PC-3 (cell line): ENCODE measurements at regions not wholly inside any gene's neighbourhood (a gene's known extent, or its start where the extent isn't known, plus 50 kb on each side); places are given as distances from the start of the nearest gene placed in this dataset.
A peak's percentile ranks its signal among the peaks of the same experiment; 100 is the strongest.

Source experiments
- ATAC-seq: fragments of 200-7000 bp; cut with Tn5 transposase; 2 replicates; pipeline ENCODE4 v1.9.1; 2020; ENCODE audit warnings: mild to moderate bottlenecking, moderate library complexity
- BruUV-seq: library from RNA; stranded (reverse); fragments of 400-500 nt; replicated peaks from 2 replicates; lab custom pipeline; 2021; lab: Mats Ljungman, UMichigan
- CTCF ChIA-PET: fragments of 300-600 bp; sonication (Branson Sonifier 250); formaldehyde crosslinking; loops from one replicate; lab custom pipeline; 2022; ENCODE audit warnings: antibody characterized with exemption; lab: Charles Lee
- POLR2A ChIA-PET: fragments of 300-600 bp; sonication (Branson Sonifier 250); formaldehyde crosslinking; loops from one replicate; lab custom pipeline; 2022; ENCODE audit warnings: antibody characterized with exemption; ENCODE audit not compliant: unreplicated experiment; lab: Charles Lee
- DNase-seq: peaks from one replicate; pipeline ENCODE4 v3.0.0-alpha.2; 2015
- H2AFZ ChIP-seq: fragments of 300-600 bp; sonication (generic); 2 replicates; pipeline ENCODE4 v1.6.0; 2016; ENCODE audit warnings: antibody characterized with exemption, low read length
- H3F3A ChIP-seq: fragments of 300-600 bp; sonication (generic); one replicate; pipeline ENCODE4 v1.6.0; 2017; ENCODE audit warnings: antibody characterized with exemption, low read length, control low read depth, mild to moderate bottlenecking; ENCODE audit not compliant: unreplicated experiment
- H3K27ac ChIP-seq: fragments of 300-600 bp; sonication (generic); 2 replicates; pipeline ENCODE4 v1.5.1; 2016; ENCODE audit warnings: mild to moderate bottlenecking, low read length
- H3K27me3 ChIP-seq: fragments of 300-600 bp; sonication (generic); 2 replicates; pipeline ENCODE4 v1.6.1; 2016; ENCODE audit warnings: low read length, mixed read lengths
- H3K36me3 ChIP-seq: fragments of 300-600 bp; sonication (generic); 2 replicates; pipeline ENCODE4 v1.6.1; 2016; ENCODE audit warnings: low read depth, mixed run types, low read length, mixed read lengths
- H3K4me1 ChIP-seq: fragments of 300-600 bp; sonication (generic); 2 replicates; pipeline ENCODE4 v1.5.1; 2016; ENCODE audit warnings: low read length; ENCODE audit not compliant: insufficient read depth
- H3K4me2 ChIP-seq: fragments of 300-600 bp; sonication (generic); 2 replicates; pipeline ENCODE4 v1.6.0; 2016; ENCODE audit warnings: low read length
- H3K4me3 ChIP-seq: fragments of 300-600 bp; sonication (generic); 2 replicates; pipeline ENCODE4 v1.5.1; 2016; ENCODE audit warnings: mild to moderate bottlenecking, low read length, mixed read lengths
- H3K79me2 ChIP-seq: fragments of 300-600 bp; sonication (generic); 2 replicates; pipeline ENCODE4 v1.6.1; 2017; ENCODE audit warnings: low read length, mixed read lengths
- H3K9ac ChIP-seq: fragments of 300-600 bp; sonication (generic); 2 replicates; pipeline ENCODE4 v1.6.0; 2016; ENCODE audit warnings: mild to moderate bottlenecking, low read length
- H3K9me2 ChIP-seq: fragments of 300-600 bp; sonication (generic); replicated peaks from 2 replicates; pipeline ENCODE4 v1.6.1; 2016; ENCODE audit warnings: mixed run types, low read length, mixed read lengths
- H3K9me3 ChIP-seq: fragments of 300-600 bp; sonication (generic); 2 replicates; pipeline ENCODE4 v1.6.1; 2016; ENCODE audit warnings: low read length, mixed read lengths
- H4K20me1 ChIP-seq: fragments of 300-600 bp; sonication (generic); 2 replicates; pipeline ENCODE4 v1.6.1; 2016; ENCODE audit warnings: low read length, mixed read lengths
- EZH2 ChIP-seq: fragments of 300-600 bp; sonication (generic); IDR thresholded peaks from one replicate; pipeline ENCODE4 v1.6.1; 2017; ENCODE audit warnings: antibody characterized with exemption, mild to moderate bottlenecking, low read length; ENCODE audit not compliant: unreplicated experiment
- EZH2phosphoT487 ChIP-seq: fragments of 300-600 bp; sonication (generic); IDR thresholded peaks from 2 replicates; pipeline ENCODE4 v1.6.1; 2018; ENCODE audit warnings: mild to moderate bottlenecking, antibody characterized with exemption, low read length, borderline replicate concordance
- intact Hi-C: fragments of 100-400 bp; cut with micrococcal nuclease; formaldehyde crosslinking; loops from 2 replicates; pipeline ENCODE4 v1.9.0; 2023
- TF ChIP-seq, protein P1 (sequence below): fragments of 300-600 bp; sonication (generic); conservative IDR thresholded peaks from 2 replicates; pipeline ENCODE4 v1.5.1; 2017; ENCODE audit warnings: antibody characterized with exemption, low read depth, mild to moderate bottlenecking, low read length

DNA sequence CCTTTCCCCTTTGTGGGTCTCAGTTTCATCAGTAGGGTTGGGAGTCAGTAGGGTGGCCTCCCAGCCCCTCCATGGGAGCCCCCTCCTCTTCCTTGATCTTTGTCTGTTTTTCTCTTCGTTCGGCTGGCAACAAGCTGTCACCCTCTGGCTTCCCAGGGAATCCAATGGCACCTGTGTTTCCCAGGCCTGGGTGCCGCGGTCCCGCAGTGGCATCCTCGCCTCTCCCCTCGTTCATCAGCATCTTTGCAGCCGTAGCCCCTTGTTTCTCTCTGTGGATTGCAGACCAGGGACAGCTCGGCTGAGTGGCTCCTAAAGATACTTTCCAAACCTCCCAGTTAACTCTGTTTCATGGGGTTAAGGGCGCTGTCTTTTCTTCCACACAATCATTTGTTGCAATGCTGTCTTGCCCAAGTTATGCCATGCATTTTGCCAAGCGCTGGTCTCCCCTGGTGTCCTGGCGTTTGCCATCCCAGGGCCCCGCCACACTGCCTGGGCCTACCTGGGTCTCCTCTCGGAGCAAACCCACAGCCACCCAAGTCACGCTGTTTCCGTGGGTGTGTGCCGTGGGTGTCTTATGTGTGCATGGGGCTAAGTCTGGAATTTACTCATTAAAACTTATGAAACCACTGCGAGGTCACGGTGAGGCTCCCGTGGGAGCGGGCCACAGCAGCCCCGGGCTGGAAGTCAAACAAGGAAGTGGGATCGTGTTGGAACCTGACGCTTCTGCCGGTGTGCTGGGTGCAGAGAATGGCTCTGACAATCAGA is 189.4 kb upstream of the SHH start:
- ChIA-PET POLR2A (no interaction called here), CTCF (no interaction called here)
- intact Hi-C loops, result no loop called here
- Histone ChIP-seq H3K27ac (no peak overlapping the region), H3K4me2 (no peak overlapping the region), H3K79me2 (no peaks in the 10 kb centered on the region), H4K20me1 (no peaks in the 10 kb centered on the region), H3K36me3 (no peaks in the 10 kb centered on the region), H3F3A (no peaks in the 10 kb centered on the region), H3K9me2 (no peaks in the 10 kb centered on the region), H3K27me3 (0 out of 2 replicates have a peak, but pooled peaks cover 3% of the 10 kb centered on the region), H3K4me1 (no peaks in the 10 kb centered on the region; the same call in 1 of the 2 replicates), H3K9ac (no peak overlapping the region), H2AFZ (no peak overlapping the region), H3K4me3 (no peak overlapping the region), H3K9me3 (no peaks in the 10 kb centered on the region)
- TF ChIP-seq, protein P1, sequence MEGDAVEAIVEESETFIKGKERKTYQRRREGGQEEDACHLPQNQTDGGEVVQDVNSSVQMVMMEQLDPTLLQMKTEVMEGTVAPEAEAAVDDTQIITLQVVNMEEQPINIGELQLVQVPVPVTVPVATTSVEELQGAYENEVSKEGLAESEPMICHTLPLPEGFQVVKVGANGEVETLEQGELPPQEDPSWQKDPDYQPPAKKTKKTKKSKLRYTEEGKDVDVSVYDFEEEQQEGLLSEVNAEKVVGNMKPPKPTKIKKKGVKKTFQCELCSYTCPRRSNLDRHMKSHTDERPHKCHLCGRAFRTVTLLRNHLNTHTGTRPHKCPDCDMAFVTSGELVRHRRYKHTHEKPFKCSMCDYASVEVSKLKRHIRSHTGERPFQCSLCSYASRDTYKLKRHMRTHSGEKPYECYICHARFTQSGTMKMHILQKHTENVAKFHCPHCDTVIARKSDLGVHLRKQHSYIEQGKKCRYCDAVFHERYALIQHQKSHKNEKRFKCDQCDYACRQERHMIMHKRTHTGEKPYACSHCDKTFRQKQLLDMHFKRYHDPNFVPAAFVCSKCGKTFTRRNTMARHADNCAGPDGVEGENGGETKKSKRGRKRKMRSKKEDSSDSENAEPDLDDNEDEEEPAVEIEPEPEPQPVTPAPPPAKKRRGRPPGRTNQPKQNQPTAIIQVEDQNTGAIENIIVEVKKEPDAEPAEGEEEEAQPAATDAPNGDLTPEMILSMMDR, result no peak
- TF ChIP-seq EZH2phosphoT487 (no peak), EZH2 (no peak)
- BruUV-seq, result no TSS peak
- DNase-seq, result no peak
- no peak for ATAC-seq

DNA sequence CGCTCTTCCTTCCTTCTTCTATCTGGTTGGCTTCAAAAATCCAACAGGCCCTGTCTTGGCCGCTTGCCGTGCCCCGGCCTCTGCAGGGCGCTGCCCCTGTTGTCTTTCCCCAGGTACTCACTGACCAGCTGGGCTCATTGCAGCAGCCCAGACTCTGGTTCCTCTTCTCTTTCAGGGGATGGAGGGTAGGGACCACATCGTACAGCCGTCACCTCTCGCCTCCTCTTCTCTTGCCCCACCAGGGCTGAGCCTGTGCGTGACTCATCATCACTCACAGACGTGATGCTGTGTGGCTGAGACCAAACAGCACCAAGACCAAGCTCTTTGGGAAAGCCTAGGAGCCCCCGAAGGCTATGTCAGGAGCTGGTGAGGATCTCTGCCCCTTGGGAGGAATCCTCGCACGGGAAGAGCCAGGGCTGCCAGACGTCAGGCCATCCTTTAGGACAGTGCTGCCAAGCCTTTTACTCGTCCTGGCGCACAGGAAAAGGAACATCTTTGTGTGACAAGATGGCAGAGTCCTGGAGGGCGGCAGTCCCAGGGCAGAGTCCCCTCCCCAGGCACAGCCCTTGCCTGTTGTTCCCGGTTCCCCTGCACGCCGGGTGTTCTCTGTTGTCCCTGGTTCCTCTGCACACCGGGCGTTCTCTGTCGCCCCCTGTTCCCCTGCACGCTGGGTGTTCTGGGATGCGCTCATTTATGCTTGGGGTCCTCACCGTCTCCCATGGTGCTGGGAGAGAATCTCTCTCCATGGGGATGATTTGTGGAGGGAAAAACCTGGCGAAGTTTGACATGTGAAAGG is 188.5 kb upstream of the SHH start:
- H3K4me1 ChIP-seq, result no peaks in the 10 kb centered on the region
- H3K27ac ChIP-seq, result no peak overlapping the region
- no peak for TF ChIP-seq EZH2
- TF ChIP-seq, protein P1, result no peak
- no peak for TF ChIP-seq EZH2phosphoT487
- H3K4me3 ChIP-seq, result no peak overlapping the region
- H3K27me3 ChIP-seq, result 0 out of 2 replicates have a peak, but pooled peaks cover 3% of the 10 kb centered on the region
- H3K79me2 ChIP-seq, result no peaks in the 10 kb centered on the region
- H3K4me2 ChIP-seq, result no peak overlapping the region
- intact Hi-C loops, result no loop called here
- H4K20me1 ChIP-seq, result no peaks in the 10 kb centered on the region
- H3F3A ChIP-seq, result no peaks in the 10 kb centered on the region
- no peaks in the 10 kb centered on the region for H3K36me3 ChIP-seq
- POLR2A ChIA-PET, result no interaction called here
- BruUV-seq, result no TSS peak
- no peak overlapping the region for H2AFZ ChIP-seq
- H3K9me3 ChIP-seq, result no peaks in the 10 kb centered on the region
- ATAC-seq (peak; percentile 27; the same call in 1 of the 2 replicates), DNase-seq (peak; percentile 28)
- CTCF ChIA-PET, result no interaction called here
- no peaks in the 10 kb centered on the region for H3K9me2 ChIP-seq
- H3K9ac ChIP-seq, result no peak overlapping the region
